H4 (cell line): ENCODE measurements at regions not wholly inside any gene's neighbourhood (a gene's known extent, or its start where the extent isn't known, plus 50 kb on each side); places are given as distances from the start of the nearest gene placed in this dataset.
A peak's percentile ranks its signal among the peaks of the same experiment; 100 is the strongest.

Source experiments
- DNase-seq: peaks from one replicate; pipeline ENCODE4 v3.0.0-alpha.2; 2015; ENCODE audit warnings: low spot score

DNA sequence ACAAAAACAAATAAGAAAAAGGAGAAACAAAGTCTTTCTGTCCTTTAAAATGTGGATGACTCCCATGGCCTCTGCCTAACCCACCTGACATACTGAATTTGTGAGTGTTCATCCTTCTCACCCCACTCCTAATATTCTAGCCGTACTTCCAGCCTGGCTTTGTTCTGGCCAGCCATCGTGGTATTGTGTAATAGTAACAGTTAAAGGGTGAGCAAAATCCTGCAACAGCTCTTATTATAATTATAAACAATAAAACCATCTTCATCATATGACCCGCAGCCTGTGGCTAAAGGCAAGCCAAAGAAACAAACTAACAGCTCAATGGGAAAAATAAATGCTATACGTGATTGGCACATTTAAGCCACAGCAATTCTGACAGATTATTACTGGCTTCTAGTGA is 721.6 kb upstream of the TENM4 start:
- DNase-seq: no peak

DNA sequence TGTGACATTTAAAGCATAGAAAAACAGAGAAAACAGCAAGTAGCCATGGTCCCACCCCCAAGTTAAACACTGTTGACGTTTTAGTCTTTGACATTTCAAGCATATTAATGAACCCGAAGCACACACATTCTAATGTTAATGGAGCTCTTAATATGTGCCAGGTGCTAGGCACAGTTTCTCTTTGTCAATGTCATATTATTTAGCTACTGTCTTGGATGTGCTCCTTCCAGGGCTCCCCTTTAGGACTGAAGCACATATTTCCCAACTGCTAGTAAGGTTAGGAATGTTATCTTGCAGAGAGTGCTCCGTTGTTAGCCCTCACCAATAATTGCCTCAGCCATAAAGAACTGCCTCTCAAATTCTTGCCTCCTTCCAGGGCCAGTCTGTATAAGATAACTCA is 716.6 kb upstream of the TENM4 start:
- DNase-seq: no peak

DNA sequence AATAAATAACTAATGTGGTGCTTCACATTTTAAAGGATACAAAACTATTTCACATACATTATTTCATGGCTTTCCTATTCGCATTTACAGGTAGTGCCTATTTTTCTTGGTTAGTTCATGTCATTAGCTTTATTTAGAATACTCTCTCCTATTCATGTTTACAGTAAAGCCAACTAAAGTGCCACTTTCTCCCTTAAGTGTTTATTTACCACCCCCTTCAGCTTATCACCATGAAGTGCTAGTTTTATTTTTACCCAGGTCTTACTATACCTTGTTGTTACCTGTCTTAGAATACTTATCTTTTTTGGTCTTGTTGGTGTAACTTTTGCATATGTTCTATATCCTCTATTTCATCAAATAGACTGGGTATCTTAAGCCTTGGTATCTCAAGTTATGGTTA is 715.2 kb upstream of the TENM4 start:
- DNase-seq: no peak

DNA sequence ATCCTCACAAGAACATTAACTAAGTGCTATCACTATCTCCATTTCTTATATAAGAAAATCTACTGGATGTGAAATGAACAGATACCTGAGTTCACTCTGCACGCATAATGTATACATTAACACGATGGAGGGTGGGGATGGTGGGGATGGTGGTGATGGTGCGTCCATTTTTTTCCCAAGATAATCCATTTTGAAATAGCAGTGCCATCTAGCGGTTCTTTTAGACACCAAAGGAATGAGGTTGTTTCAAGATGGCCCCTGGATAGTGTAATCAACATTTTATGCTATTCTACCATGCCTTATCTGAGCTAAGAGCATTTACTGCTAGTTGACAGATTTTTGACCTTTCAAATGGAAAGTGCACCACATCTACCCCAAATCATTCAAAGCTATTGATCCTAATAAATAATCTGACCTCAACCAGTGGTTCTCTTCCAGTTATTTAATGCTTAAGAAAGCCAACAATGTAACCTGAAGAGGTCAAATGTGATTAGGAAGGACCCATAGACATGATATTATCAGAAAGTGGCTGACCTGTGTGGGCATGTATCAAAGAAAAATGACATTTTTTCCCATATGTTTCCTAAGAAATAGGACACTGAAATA is 714.7 kb upstream of the TENM4 start:
- DNase-seq: peak; percentile 25

DNA sequence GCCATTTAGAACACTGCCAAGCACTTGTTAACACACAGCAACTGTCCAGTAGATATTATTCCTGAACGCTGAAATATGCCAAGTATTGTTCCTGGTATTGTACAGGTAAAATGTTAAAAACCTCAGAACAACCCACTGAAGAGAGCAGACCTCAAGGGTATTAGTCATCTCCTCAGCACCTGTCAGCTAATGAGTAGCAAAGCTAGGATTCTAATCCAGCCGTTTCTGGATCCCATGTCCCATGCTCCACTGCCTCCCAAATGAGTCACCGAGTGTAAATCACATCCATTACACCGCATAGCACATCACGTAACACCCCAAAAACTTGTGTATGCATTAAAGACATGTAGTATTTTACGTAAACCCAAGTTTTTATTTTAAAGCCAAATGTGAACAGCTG is 705.4 kb upstream of the TENM4 start:
- peak; percentile 14 for DNase-seq

DNA sequence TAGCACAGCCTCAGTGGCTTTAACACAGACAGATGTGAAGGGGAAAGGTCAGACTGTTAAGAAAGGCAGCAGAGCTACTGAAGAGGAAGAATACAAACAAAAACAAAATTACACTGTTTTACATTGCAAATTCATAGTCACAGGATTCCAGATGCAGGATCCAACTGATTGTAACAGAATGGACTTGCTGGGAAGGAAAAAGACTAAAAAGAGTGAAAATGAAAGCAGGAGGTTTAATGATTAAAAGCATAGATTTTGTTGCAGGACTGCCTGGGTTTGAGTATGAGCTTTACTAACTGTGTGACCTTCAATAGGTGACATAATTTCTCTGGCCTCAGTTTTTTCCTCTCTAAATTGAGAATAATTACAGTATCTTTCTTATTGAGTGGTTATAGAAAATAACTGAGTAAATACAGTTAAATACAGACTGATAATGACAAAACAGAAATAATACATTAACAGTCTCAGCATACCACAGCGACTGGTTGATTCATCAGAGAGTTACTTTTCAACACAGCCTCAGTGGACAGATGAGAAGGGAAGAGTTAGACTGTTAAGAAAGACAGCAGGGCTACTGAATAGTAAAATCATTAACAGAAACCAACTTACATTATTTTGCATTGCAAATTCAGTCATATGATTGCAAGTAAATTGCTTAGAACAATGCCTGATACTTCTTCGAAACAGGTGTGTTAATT is 704.2 kb upstream of the TENM4 start:
- DNase-seq: no peak

DNA sequence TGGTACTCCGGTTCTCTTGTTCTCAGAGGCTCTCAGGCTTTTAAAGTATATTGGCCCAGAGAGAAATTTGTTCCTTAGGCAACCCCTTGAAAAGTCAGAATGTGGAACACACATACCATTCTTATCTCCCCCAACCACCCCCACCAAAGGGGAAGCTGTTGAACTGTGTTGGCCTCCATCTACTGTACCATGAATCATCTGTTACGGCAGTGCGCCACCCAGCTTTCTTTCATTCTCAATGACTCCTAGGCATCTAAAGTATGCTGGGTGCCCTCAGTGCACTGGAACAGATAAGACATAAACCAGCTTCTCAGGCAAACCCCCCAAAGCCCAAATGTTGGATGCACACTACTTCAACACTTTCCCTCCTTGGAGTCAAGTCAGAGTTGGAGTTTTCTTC is 696.2 kb upstream of the TENM4 start:
- no peak for DNase-seq

DNA sequence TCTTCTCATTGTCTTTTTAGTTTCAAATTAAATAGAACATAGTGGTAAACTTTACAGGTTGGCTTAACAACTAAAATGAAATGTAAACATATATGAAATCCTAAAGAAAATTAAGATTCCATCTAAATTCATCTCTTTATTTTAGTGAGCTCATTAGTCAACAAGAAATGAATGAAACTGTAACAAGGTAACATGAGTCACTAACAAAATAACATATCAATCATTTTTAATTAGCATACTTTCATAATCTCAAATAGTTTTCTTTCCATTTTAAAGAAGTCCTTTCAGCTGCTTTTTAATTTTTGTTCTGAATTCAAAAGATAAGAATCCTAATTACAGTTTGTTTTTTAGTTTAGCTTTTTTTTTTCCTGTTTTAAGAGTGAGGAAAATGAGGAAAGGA is 688.6 kb upstream of the TENM4 start:
- DNase-seq: no peak

DNA sequence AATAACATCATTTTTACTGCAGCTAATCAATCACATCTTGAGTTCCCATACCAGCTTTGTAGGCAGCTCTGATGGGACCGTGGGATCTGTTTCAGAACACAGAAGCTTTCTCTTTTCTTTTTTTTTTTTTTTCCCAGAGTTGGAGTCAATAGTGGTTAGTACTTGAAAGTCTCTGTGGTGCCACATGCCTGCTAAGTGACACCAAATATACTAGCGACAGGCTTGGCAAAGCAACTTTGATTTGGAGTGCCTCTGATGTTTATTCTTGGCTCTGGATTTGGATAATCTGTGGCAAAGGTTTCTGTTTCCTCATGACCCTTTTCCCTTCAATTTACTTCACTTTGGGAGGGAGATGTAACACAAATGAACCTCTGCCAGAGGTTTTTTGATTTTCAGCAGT is 681.4 kb upstream of the TENM4 start:
- no peak for DNase-seq

DNA sequence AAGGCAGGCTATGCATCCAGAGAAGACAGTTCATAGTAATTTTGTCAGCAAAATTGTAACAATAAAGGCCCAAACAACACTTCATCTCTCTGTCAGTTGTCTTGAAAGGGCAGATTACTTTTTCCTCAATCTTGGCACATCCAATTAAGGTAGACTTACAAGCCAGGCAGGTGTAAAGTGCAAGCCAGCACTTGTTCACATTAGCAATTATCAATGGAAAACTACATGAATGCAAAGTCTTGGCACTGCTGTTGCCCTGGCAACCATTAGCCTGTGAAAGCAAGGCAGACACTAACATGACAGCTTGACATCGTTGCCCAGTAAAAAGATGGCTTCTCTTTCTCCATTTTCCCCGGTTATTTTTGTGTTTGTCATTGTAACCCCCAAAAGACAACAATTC is 677.2 kb upstream of the TENM4 start:
- no peak for DNase-seq

DNA sequence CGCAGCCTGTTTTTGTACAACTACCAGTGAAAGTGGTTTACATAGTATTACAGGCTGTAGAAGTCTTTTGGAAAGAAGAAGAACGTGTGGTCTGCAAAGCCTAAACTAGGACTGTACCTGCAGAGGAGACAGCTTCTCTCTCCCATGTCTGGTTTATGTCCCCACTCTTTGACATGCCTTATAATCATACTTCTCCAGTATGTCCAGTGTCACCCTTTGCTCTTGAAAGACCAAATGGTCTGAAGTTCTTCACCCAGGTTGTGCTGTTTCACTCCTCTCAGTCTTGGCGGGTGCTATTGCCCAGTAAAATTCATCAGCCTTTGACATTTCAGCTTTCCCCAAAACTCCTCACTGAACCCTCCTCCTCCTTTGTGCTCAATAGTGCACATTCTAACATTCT is 676.0 kb upstream of the TENM4 start:
- DNase-seq: no peak

DNA sequence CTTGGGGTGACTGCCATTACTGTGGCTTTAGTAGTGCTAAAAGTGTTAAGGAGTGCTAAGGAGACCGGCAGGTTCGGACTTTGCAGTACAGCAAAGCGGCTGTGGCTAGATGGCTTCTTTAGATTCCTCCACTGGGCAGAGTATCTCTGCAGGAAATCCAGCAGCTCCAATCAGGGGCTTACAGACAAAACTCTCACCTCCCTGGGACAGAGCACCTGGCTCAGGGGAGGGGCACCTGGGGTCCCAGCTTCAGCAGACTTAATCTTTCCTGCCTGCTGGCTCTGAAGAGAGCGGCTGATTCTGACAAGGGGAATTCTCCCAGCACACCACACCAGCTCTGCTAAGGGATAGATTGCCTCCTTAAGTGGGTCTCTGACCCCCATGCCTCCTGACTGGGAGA is 668.8 kb upstream of the TENM4 start:
- no peak for DNase-seq

DNA sequence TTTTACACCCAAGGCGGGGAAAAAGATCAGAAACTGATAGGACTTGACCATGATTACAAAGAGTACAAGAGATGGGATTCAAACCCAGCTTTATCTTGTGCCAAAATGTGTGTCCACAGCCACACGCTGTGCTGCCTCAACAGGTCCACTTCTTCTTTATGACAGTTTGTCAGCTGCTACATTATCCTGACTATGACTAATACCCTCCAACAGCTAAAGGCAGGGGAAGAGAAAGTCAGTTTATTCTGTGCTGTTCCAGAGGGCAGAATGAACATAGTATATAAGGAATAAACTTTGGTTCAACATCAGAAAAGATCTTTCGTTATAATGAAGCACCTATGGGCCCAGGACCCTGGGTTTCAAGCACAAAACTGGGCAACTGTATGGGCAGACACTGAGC is 668.2 kb upstream of the TENM4 start:
- no peak for DNase-seq

DNA sequence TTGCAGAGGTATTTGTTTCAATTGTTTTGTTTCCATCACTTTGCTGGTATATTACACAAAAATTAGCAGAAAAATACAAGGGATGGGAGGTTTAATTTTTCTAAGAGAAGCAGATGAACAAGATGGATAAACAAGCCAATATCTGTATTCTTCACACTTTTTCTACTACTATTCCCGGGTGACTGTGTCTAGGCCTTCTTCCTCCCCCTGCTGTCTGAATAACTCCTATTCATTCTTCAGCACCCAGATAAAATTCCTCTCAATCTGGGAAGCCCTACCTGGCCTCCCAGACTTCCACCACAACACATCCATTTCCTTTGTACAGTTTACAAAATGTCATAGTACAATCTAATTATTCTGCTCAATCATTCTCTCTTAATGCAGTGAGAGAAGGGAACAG is 666.6 kb upstream of the TENM4 start:
- DNase-seq: no peak

DNA sequence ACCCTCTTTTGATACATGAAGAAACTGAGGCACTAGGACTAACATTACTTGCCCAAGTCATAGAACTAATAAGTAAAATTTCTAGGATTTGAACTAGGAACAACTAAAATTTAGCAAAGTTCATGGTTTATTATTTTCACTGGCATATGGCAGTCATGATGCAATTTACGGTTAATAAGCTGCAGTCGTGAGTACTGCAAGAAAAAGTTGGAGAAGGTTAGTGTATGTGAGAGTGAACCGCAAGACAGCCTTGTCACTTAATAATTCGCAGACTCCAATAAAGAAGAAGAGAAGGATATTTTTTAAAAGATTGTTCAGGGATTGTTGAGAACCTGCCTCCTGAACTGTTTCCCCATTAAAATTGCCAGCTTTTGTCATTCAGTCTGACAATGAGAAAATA is 663.4 kb upstream of the TENM4 start:
- DNase-seq: no peak

DNA sequence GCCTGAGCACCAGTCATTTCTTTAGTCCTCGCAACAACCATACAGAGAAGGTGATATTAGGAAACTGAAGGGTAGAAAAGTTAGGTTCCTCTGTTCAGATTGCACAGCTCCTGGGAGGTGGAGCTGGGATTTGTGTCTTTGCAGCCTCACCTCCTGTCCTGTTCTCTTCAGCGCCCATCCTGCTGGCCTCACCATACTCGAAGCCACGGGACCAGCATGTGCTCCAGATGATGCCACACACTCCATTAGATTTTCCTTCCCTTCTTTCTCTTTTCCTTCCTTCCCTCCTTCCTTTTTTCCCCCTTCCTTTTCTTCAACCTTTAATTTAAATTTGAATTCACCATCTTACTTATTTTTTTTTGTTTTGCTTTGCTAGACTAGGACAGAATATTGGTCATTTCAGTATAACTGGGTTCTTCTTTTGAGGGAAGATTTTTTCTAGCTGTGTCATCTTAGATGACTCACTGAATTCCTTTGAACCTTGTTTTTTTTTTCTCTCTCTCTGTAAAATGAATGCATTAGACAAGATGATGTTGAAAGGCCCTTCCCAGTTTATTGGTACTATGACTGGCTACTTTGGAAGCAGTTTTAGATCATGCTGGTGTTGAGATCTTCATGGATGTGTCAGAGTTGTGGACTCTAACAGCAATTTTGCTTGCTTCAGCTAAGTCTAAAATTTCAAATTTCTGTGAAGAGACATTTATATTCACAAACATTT is 662.5 kb upstream of the TENM4 start:
- peak; percentile 35 for DNase-seq

DNA sequence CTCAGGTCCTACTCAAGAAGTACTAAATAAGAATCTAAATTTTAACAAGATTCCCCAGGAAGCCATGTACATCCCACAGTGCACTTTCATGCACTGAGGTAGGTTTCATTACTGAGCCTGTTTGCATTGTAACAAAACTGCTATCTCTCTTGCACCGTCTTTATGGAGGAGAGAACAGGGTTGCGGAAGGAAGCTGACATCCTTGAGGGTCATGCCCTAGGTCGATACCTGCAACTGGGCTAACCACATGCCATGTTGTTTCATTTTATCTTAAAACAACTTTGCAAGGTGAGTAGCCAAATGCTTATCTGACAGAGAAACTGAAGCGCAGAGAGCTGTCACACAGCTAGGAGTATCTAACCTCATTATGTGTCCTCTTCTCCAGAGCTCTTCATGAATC is 656.3 kb upstream of the TENM4 start:
- no peak for DNase-seq

DNA sequence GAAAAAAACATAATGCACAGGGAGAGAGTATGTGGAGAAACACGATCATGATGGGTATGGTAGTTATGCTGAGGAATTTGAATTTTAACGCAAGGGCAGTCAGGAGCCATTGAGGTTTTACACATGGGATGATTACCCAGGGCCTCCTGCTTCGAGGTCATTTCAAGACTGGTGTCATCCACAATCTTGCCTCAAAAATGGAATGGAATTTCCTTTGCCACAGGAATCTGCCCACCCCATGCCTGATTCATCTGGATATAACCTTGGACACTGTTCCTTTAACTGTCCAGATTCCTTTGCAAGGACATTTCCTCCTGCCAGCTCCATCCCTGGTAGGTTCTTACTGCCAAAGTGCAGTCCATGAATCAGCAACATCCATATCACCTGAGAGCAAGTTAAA is 655.9 kb upstream of the TENM4 start:
- DNase-seq: peak; percentile 19

DNA sequence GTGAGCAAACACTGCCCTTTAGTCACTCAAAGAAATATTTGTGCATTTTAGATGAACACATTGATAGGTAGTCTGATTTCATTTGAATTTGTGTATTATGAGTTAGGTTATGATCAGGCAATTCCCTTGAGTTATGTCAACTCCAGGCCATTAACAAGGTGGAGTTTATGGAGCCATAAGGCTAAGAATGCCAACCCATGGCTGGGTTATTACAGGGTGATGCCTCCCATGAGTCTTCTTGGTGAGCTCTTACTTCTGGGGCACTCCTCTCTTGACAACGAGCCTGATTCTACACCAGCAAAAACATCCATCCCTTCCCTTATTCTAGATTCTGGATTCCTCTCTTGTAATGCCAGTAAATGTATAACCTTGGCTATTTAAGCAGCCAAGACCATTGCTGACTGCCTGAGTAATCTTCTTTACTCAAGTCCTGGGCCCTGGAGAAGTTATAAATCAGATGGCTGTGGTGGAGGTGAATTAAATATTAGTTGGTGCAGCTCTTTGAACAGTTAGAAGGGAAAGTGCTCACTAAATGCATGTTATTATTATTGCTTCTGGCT is 645.7 kb upstream of the TENM4 start:
- DNase-seq: no peak

DNA sequence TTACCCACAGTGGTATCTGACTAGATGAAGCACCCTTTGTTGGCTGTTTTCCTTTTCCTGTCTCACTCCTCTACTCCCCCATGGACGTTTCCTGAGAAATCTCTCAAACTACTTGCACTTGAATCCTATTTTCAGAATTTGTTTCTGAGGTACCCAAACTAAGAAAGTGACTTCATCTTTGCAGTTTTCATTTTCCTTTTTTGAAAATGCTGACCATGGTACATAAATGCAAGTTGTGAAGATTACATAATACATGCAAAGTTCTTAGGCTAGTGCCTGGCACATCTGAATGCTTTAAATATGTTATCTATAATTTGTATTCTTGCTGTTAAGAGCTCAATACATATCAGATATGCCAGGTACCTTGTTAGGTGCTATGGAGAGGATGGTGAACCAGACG is 644.7 kb upstream of the TENM4 start:
- DNase-seq: no peak

DNA sequence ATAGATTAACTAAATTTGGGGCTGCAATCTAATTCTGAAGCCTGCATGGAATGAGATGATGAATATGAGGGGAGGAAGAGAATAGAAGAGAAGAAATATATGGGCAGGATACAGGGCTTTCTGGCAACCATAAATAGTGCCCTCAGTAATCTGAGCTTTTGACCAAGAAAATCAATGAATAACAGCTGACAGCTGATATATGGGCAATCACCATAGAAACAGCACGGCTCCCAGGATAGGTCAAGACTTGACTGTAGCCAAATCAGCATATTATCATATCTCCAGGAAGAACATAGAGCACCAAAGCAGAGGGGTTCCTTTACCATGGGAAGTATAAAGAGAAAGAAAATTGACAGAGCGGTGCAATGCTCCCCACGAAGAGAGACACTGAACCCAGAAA is 643.8 kb upstream of the TENM4 start:
- DNase-seq: no peak

DNA sequence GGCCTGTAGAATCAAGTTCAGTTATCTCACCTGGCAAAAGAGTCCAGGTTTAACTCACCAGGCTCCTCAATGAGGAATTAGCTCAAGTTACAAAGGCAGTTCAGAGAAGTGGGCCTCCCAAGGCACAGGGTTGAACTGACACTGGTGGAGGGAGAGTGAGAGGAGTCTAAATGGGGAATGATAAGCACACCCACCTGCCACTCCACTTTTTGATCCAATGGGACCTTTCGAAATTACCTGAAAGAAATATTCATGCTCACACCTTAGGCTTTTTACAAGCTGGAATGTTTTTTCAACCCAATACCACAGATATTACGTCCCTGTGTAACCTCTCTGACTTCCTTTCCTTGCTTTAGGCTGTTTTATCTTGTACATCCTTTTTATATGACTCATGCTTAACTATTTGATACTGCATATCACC is 642.7 kb upstream of the TENM4 start:
- DNase-seq: no peak

DNA sequence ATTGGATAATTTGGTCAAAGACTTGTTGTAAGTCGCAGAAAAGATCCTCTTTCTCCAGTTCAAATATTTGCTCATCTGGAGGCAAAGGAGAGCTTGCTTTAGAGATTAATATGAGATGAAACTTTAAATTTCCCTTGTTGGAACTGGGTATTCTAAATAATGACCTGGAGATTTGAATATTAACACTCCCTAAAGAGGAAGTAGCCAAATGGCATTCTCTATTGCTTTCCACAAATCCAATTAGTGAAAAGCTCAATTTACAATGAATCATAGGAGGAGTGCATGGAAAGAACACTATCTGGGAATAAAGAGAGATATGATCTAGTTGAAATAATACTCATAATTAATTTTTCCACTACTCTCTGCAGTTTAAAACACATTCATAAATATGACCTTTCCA is 641.6 kb upstream of the TENM4 start:
- DNase-seq: no peak
